NCI-H2029 treated with DMSO at 0.1 percent for 48 hours (cell line): ENCODE measurements at regions not wholly inside any gene's neighbourhood (a gene's known extent, or its start where the extent isn't known, plus 50 kb on each side); places are given as distances from the start of the nearest gene placed in this dataset.

ENCODE experiments used
- DNase-seq: peaks from one replicate; lab custom pipeline; 2025; lab: John Stamatoyannopoulos, UW

- no peak for DNase-seq
Measured at GRCh38 chr1:199700551-199700950, 327.0 kb upstream of the NR5A2 start.

DNA sequence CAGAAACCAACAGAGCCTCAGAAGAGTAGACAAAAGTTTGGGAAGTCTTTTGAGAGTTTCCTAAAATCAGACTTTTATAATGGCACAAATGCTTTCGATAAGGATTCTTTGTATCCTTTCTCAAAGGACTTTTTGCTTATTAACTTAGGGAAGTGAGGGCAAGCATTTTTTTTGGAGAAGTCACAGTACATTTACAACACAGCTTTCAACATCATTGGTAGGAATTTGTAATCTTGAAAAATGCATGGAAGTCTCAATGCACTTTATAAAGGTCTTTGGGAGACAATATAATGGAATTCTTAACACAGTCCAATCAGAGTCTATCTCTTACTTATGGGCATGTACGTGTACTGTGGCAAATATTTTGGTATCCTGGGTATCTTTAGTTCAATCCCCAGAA is 325.8 kb upstream of the NR5A2 start:
- DNase-seq: no peak

DNA sequence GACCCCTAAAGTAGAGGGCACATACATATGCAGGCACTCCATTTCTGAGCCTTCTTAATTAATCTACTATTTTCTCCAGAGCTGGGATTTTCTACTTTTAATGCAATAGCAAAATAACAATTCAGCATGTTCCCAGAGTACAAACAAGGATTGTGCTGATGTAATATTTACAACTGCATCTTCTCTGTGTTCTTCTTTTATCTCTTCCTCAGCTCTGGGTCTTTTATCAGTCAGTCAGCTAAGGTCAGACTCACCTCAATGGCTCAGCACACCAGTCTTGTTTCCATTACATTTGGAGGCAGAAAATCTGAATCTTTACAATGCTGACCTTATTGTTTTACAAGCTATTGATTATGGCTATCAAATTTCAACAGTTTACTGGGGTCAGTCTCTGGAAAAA is 323.3 kb upstream of the NR5A2 start:
- no peak for DNase-seq

DNA sequence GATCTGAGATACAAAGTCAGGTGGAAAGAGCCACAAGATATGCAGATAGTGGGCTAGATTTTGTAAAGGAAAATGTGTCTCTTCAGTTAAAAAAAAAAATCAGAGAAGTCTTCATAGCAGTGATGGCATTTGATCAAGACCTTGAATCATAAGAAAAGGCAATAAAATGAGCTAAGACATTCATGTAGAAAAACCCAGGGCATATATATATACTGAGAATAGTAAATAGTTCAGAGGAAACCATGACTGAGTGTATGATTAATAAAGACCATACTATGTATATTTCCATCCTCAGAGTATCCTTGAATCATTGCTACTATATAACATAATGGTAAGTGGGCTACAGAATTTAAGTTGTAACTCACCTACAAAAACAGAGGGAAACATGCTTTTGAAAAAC is 321.7 kb upstream of the NR5A2 start:
- no peak for DNase-seq

- DNase-seq: no peak
Measured at GRCh38 chr1:199706826-199707606, 320.5 kb upstream of the NR5A2 start.

- DNase-seq: no peak
Measured at GRCh38 chr1:199710974-199711373, 316.5 kb upstream of the NR5A2 start.

DNA sequence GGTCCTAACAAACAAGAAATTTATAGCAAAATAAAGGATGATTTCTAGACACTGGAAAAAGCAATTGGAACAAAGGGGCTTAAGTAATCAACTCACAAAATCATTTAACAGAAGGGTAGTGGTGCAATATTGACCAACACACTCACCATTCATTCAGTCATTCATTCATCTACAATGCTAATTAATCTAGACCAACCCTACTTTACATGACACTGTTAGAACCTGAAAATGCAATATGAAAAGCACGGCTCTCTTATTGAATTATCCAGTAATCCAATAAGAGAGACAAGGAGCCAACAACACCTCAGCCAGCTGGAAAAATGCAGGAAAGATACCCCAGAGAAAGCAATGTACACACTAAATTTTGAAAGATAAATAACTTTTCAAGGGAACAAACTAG is 310.8 kb upstream of the NR5A2 start:
- DNase-seq: no peak

DNA sequence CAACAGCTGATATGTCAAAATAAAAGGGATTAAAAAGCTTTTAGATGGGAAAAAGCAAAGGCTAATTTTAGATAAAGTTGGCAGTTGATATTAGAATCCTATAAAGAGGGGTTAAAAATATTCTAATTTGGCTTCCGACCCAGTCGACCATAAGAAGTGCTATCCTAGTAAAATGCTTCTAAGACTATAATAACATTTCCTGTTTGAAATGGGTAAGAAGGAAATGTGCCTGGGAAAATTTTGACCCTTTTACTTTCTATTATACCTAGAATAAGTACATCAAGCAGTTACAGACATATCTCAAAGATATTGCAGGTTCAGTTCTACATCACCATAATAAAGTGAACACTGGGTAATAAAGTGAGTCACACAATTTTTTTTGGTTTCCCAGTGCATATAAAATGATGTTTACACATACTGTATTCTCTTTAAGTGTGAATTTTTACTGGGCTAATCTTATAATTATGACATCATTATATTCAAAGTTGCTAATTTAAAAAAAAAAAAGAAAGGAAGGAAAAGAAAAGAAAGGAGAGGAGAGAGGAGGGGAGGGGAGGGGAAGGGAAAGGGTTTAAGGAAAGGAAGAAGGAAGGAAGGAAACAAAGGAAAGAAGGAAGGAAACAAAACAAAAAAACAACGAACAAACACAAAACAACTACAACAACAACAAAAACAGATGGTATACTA is 308.2 kb upstream of the NR5A2 start:
- no peak for DNase-seq

GRCh38 chr1:199720496-199720895 is 307.0 kb upstream of the NR5A2 start:
- no peak for DNase-seq

DNA sequence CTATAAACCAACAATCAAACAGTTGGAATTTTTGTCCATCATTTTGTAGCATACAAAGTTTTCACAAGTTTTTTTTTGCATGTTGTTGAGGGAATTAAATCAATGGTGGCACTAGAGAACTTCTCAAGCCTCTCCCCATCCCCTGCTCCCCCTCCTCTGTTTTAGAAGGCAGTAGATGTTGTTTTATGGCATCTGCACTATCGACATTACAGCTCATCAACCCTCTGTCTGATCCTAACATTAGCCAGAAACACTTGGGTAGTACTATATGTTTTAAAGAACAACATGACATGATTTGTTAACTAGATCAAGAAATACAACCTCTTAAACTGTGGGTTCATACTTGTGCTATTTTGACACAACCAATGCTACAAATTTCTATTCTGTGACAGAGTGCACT is 306.5 kb upstream of the NR5A2 start:
- DNase-seq: no peak

DNA sequence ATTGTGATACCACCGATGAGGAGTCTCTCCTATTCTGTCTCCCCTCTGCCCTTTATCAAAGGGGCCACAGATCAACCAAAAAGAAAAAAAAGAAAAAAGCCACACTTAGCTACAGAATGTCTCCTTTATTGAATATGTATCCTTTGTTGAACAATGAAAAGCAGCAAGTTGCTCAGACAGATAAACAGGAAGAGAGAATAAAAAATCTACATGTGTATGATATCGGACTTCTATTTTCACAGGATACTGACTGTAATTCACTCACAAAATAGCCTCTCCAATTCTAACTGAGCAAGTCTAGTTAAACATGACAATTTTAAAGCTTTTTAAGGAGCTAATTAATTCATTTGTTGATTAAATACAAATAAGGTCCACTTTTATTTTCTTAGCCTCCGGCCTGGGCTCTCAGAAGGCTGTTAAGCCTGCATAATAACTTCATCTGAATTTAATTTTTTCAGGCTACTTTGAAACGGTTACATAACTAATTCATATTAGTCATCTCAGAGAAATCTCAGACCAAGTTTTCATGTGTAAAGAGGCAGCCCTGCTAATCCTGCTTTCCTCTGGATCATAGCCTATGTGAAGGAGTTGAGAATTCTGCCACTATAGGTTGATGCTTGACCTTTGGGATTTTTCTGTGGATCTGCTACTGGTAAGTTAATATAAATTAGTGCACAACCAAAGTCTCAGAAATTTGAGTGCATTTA is 304.1 kb upstream of the NR5A2 start:
- no peak for DNase-seq

- DNase-seq: no peak
Measured at GRCh38 chr1:199724049-199724448, 303.5 kb upstream of the NR5A2 start.

GRCh38 chr1:199725002-199725565 is 302.4 kb upstream of the NR5A2 start:
- DNase-seq: no peak

- no peak for DNase-seq
Measured at GRCh38 chr1:199727682-199728081, 299.8 kb upstream of the NR5A2 start.

DNA sequence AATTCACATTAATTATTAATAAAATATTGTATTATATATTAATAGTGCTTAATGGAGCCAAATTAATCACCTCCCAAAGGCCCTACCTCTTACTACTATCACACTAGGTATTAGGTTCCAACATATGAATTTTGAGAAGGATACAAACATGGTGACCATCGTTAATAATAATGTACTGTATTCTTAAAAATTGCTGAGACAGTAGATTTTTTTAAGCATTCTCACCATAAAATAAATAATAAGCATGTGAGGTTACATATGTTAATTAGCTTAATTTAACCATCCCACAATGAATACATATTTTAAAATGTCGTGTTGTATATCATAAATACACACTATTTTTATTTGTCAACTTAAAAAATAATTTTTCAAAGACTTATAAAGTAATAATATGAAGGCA is 299.2 kb upstream of the NR5A2 start:
- no peak for DNase-seq

- no peak for DNase-seq
Measured at GRCh38 chr1:199733125-199733524, 294.4 kb upstream of the NR5A2 start.

DNA sequence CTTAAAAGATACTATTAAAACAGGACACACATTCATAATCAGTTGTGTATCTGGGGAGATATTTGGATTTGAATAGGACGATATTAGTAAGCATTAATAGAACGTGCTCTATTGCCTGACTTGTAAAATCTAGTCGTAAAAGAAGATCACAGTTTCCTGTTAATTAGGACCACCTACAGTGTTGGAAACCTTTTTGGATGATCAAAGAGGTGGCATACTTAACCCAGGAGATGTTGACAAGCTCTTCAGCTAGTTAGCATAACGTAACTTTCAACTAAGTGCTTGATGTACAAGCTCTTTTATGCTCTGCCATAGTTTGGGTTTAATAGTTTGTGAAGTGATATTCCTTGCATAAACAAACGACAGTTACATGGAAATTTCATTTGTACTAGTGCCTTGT is 293.3 kb upstream of the NR5A2 start:
- no peak for DNase-seq

DNA sequence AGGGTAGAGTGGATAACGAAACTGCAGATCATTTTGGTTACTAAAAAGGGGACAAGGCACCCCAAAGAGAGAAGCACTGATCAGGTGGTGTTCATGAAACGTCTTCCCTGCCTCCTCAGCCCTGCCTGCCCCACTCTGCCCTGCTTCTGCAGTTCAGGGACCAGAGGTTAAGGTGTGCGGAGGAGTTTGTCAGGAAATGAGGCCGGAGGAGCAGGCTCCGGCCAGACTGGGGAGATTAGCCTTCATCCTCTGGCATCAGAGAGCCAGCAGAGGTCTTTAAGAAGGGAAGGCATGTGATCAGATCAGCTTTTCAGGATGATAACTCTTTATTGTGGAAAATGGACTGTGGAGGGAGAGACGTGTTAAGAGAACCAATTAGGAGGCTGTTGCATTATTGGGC is 291.9 kb upstream of the NR5A2 start:
- DNase-seq: no peak

GRCh38 chr1:199736646-199737045 is 290.9 kb upstream of the NR5A2 start:
- DNase-seq: no peak

GRCh38 chr1:199741586-199741985 is 285.9 kb upstream of the NR5A2 start:
- DNase-seq: no peak

GRCh38 chr1:199742547-199742946 is 285.0 kb upstream of the NR5A2 start:
- DNase-seq: no peak

- no peak for DNase-seq
Measured at GRCh38 chr1:199743227-199743626, 284.3 kb upstream of the NR5A2 start.
